Tibial artery (tissue), 4 donors: ENCODE measurements at regions not wholly inside any gene's neighbourhood (a gene's known extent, or its start where the extent isn't known, plus 50 kb on each side); places are given as distances from the start of the nearest gene placed in this dataset.

ENCODE experiments used
- DNase-seq, 2 donors: peaks; one replicate each; pipeline ENCODE4 v3.0.0-alpha.2; 2019
- H3K27ac ChIP-seq, 2 donors: fragments of 200-600 bp; sonication (generic) in 1 of 2; 1 replicate in 1 of 2; 2 replicates in 1 of 2; pipeline ENCODE4 v1.5.1; 2018 to 2019; ENCODE audit warnings: mild to moderate bottlenecking in 1 of 2
- H3K27me3 ChIP-seq, 2 donors: fragments of 200-600 bp; sonication (generic) in 1 of 2; one replicate each; pipeline versions ENCODE4 v1.5.1 to v1.6.0; 2016 to 2019
- H3K36me3 ChIP-seq, 3 donors: fragments of 200-600 bp; sonication (generic) in 2 of 3; one replicate each; pipeline ENCODE4 v1.5.1; 2016 to 2019; ENCODE audit warnings: mild to moderate bottlenecking in 2 of 3
- H3K4me1 ChIP-seq, 4 donors: fragments of 200-600 bp; sonication (generic) in 2 of 4; 1 replicate in 3 of 4; 2 replicates in 1 of 4; pipeline ENCODE4 v1.5.1; 2016 to 2019
- H3K4me3 ChIP-seq, 2 donors: fragments of 200-600 bp; sonication (generic) in 1 of 2; 1 replicate in 1 of 2; 2 replicates in 1 of 2; pipeline ENCODE4 v1.5.1; 2018 to 2019; ENCODE audit warnings: mild to moderate bottlenecking in 2 of 2
- H3K9me3 ChIP-seq, 3 donors: fragments of 200-600 bp; sonication (generic) in 1 of 3; one replicate each; pipeline ENCODE4 v1.5.1; 2016 to 2019
- CTCF ChIP-seq, 2 experiments: fragments of 200-600 bp in 1 of 2; fragments of 450-650 bp in 1 of 2; IDR thresholded peaks; one replicate each; pipeline ENCODE4 v1.5.1; 2017 to 2019; ENCODE audit warnings: antibody characterized with exemption in 2 of 2, mild to moderate bottlenecking in 1 of 2, moderate library complexity in 1 of 2
- intact Hi-C: fragments of 100-400 bp; cut with DNase I; formaldehyde crosslinking; loops from one replicate; pipeline ENCODE4 v1.15.0; 2023; ENCODE audit warnings: low total_unique reads

- no peaks in the 10 kb centered on the region for H3K27me3 ChIP-seq
- DNase-seq = no peak
- intact Hi-C loops = no loop called here
- H3K4me1 ChIP-seq = peaks cover 0 to 47% (median 31%) of the 10 kb centered on the region in 4 donors
- no peaks in the 10 kb centered on the region for H3K36me3 ChIP-seq
- H3K9me3 ChIP-seq = no peaks in the 10 kb centered on the region
- no peak for TF ChIP-seq CTCF (IDR thresholded peaks at IDR 0.05)
- no peak overlapping the region for H3K4me3 ChIP-seq
- no peak overlapping the region for H3K27ac ChIP-seq
Observed at GRCh38 chr15:62550106-62550505, 385.0 kb upstream of the C2CD4B start.

- Histone ChIP-seq H3K4me3 (no peak overlapping the region), H3K27me3 (no peaks in the 10 kb centered on the region), H3K36me3 (no peaks in the 10 kb centered on the region), H3K9me3 (no peaks in the 10 kb centered on the region), H3K4me1 (peaks cover 0 to 24% (median 9%) of the 10 kb centered on the region in 4 donors), H3K27ac (no peak overlapping the region)
- DNase-seq = no peak
- no peak for TF ChIP-seq CTCF (IDR thresholded peaks at IDR 0.05)
- intact Hi-C loops = no loop called here
Observed at GRCh38 chr15:62552444-62552843, 387.4 kb upstream of the C2CD4B start.

GRCh38 chr15:62553911-62554563 is 389.0 kb upstream of the C2CD4B start:
- H3K27ac ChIP-seq = no peak overlapping the region
- H3K4me1 ChIP-seq = peaks cover 0 to 21% (median 7%) of the 10 kb centered on the region in 4 donors
- TF ChIP-seq CTCF (IDR thresholded peaks at IDR 0.05) = no peak
- no peak overlapping the region for H3K4me3 ChIP-seq
- no peaks in the 10 kb centered on the region for H3K9me3 ChIP-seq
- no peaks in the 10 kb centered on the region for H3K27me3 ChIP-seq
- DNase-seq = no peak
- H3K36me3 ChIP-seq = no peaks in the 10 kb centered on the region
- intact Hi-C loops = no loop called here

GRCh38 chr15:62558640-62559380 is 393.7 kb upstream of the C2CD4B start:
- peak overlapping the region; percentile 49 to 52 for H3K27ac ChIP-seq
- peaks cover 0 to 19% (median 16%) of the 10 kb centered on the region in 4 donors for H3K4me1 ChIP-seq
- H3K27me3 ChIP-seq = no peaks in the 10 kb centered on the region
- H3K36me3 ChIP-seq = no peaks in the 10 kb centered on the region
- no peaks in the 10 kb centered on the region for H3K9me3 ChIP-seq
- H3K4me3 ChIP-seq = no peak overlapping the region
- peak; percentile 51 to 72 for DNase-seq
- intact Hi-C loops = no loop called here
- no peak for TF ChIP-seq CTCF (IDR thresholded peaks at IDR 0.05)

- intact Hi-C loops = no loop called here
- Histone ChIP-seq H3K36me3 (no peaks in the 10 kb centered on the region), H3K4me3 (no peak overlapping the region), H3K27ac (peak overlapping the region; percentile 49 to 52), H3K9me3 (no peaks in the 10 kb centered on the region), H3K4me1 (peaks cover 0 to 19% (median 16%) of the 10 kb centered on the region in 4 donors), H3K27me3 (no peaks in the 10 kb centered on the region)
- DNase-seq = no peak
- no peak for TF ChIP-seq CTCF (IDR thresholded peaks at IDR 0.05)
Observed at GRCh38 chr15:62559381-62559733, 394.3 kb upstream of the C2CD4B start.
